ENCODE measurements at regions not wholly inside any gene's neighbourhood (a gene's known extent, or its start where the extent isn't known, plus 50 kb on each side); places are given as distances from the start of the nearest gene placed in this dataset.
"Not testable (repeated sequence)": the region's sequence is repeated elsewhere in the genome, so short reads cannot be mapped to it uniquely, and the experiment has no call there.

GRCh38 chr2:65934992-65935629 lies 499.8 kb upstream of the MEIS1 start:
- Mint-ChIP-seq H3K27me3 (ENCODE audit: low read depth) (no peaks in the 10 kb centered on the region), H3K9me3 (no peaks in the 10 kb centered on the region), H3K4me1 (ENCODE audit: low read depth) (no peaks in the 10 kb centered on the region), H3K4me3 (no peak overlapping the region), H3K27ac (no peak overlapping the region), H3K36me3 (ENCODE audit: low read depth) (no peaks in the 10 kb centered on the region)
- no peak for DNase-seq (ENCODE audit: low spot score)

- no peak overlapping the region for H3K27ac Mint-ChIP-seq
Observed at GRCh38 chr2:65932571-65932970, 500.2 kb upstream of the SPRED2 start.

GRCh38 chr2:65931056-65931455 lies 498.7 kb upstream of the SPRED2 start:
- Mint-ChIP-seq H3K27ac (no peak overlapping the region), H3K36me3 (ENCODE audit: low read depth) (no peaks in the 10 kb centered on the region), H3K27me3 (ENCODE audit: low read depth) (no peaks in the 10 kb centered on the region), H3K9me3 (no peaks in the 10 kb centered on the region), H3K4me3 (no peak overlapping the region), H3K4me1 (ENCODE audit: low read depth) (no peaks in the 10 kb centered on the region)
- DNase-seq (ENCODE audit: low spot score): no peak

More at GRCh38 chr2:65932571-65932970, 500.2 kb upstream of the SPRED2 start:
- Mint-ChIP-seq H3K9me3 (no peaks in the 10 kb centered on the region), H3K4me3 (no peak overlapping the region), H3K36me3 (ENCODE audit: low read depth) (no peaks in the 10 kb centered on the region), H3K4me1 (ENCODE audit: low read depth) (no peaks in the 10 kb centered on the region), H3K27me3 (ENCODE audit: low read depth) (no peaks in the 10 kb centered on the region)
- no peak for DNase-seq (ENCODE audit: low spot score)

GRCh38 chr2:65930259-65930658 lies 497.9 kb upstream of the SPRED2 start:
- DNase-seq (ENCODE audit: low spot score): no peak
- Mint-ChIP-seq H3K4me3 (no peak overlapping the region), H3K27me3 (ENCODE audit: low read depth) (no peaks in the 10 kb centered on the region), H3K36me3 (ENCODE audit: low read depth) (no peaks in the 10 kb centered on the region), H3K27ac (no peak overlapping the region), H3K4me1 (ENCODE audit: low read depth) (no peaks in the 10 kb centered on the region), H3K9me3 (no peaks in the 10 kb centered on the region)

GRCh38 chr2:65929664-65930063 lies 497.3 kb upstream of the SPRED2 start:
- H3K4me1 Mint-ChIP-seq (ENCODE audit: low read depth); DNase-seq (ENCODE audit: low spot score); H3K27me3 Mint-ChIP-seq (ENCODE audit: low read depth); H3K27ac Mint-ChIP-seq; H3K9me3 Mint-ChIP-seq; H3K4me3 Mint-ChIP-seq; H3K36me3 Mint-ChIP-seq (ENCODE audit: low read depth): not testable (repeated sequence)

GRCh38 chr2:65922794-65923193 lies 490.4 kb upstream of the SPRED2 start:
- Mint-ChIP-seq H3K4me3 (no peak overlapping the region), H3K9me3 (peaks cover 7% of the 10 kb centered on the region), H3K27ac (no peak overlapping the region), H3K27me3 (ENCODE audit: low read depth) (no peaks in the 10 kb centered on the region), H3K36me3 (ENCODE audit: low read depth) (no peaks in the 10 kb centered on the region), H3K4me1 (ENCODE audit: low read depth) (no peaks in the 10 kb centered on the region)
- no peak for DNase-seq (ENCODE audit: low spot score)

GRCh38 chr2:65922030-65922429 lies 489.6 kb upstream of the SPRED2 start:
- H3K27ac Mint-ChIP-seq: no peak overlapping the region
- no peaks in the 10 kb centered on the region for H3K4me1 Mint-ChIP-seq (ENCODE audit: low read depth)
- no peak for DNase-seq (ENCODE audit: low spot score)
- no peaks in the 10 kb centered on the region for H3K36me3 Mint-ChIP-seq (ENCODE audit: low read depth)
- no peak overlapping the region for H3K4me3 Mint-ChIP-seq
- no peaks in the 10 kb centered on the region for H3K27me3 Mint-ChIP-seq (ENCODE audit: low read depth)
- peaks cover 7% of the 10 kb centered on the region for H3K9me3 Mint-ChIP-seq

GRCh38 chr2:65921116-65921515 lies 488.7 kb upstream of the SPRED2 start:
- H3K4me1 Mint-ChIP-seq (ENCODE audit: low read depth): no peaks in the 10 kb centered on the region
- peaks cover 7% of the 10 kb centered on the region for H3K9me3 Mint-ChIP-seq
- H3K27me3 Mint-ChIP-seq (ENCODE audit: low read depth): no peaks in the 10 kb centered on the region
- no peak for DNase-seq (ENCODE audit: low spot score)
- H3K36me3 Mint-ChIP-seq (ENCODE audit: low read depth): no peaks in the 10 kb centered on the region
- no peak overlapping the region for H3K4me3 Mint-ChIP-seq
- no peak overlapping the region for H3K27ac Mint-ChIP-seq

GRCh38 chr2:65920659-65921058 lies 488.3 kb upstream of the SPRED2 start:
- no peak overlapping the region for H3K4me3 Mint-ChIP-seq
- peaks cover 7% of the 10 kb centered on the region for H3K9me3 Mint-ChIP-seq
- no peak overlapping the region for H3K27ac Mint-ChIP-seq
- H3K4me1 Mint-ChIP-seq (ENCODE audit: low read depth): no peaks in the 10 kb centered on the region
- no peaks in the 10 kb centered on the region for H3K36me3 Mint-ChIP-seq (ENCODE audit: low read depth)
- no peak for DNase-seq (ENCODE audit: low spot score)
- H3K27me3 Mint-ChIP-seq (ENCODE audit: low read depth): no peaks in the 10 kb centered on the region

- DNase-seq (ENCODE audit: low spot score): no peak
- Mint-ChIP-seq H3K4me3 (no peak overlapping the region), H3K36me3 (ENCODE audit: low read depth) (no peaks in the 10 kb centered on the region), H3K9me3 (peaks cover 7% of the 10 kb centered on the region), H3K27ac (no peak overlapping the region), H3K4me1 (ENCODE audit: low read depth) (no peaks in the 10 kb centered on the region), H3K27me3 (ENCODE audit: low read depth) (no peaks in the 10 kb centered on the region)
Observed at GRCh38 chr2:65919550-65920188, 487.3 kb upstream of the SPRED2 start.

- no peaks in the 10 kb centered on the region for H3K4me1 Mint-ChIP-seq (ENCODE audit: low read depth)
- peaks cover 7% of the 10 kb centered on the region for H3K9me3 Mint-ChIP-seq
- H3K27ac Mint-ChIP-seq: no peak overlapping the region
- no peaks in the 10 kb centered on the region for H3K27me3 Mint-ChIP-seq (ENCODE audit: low read depth)
- no peak overlapping the region for H3K4me3 Mint-ChIP-seq
- DNase-seq (ENCODE audit: low spot score): no peak
- H3K36me3 Mint-ChIP-seq (ENCODE audit: low read depth): no peaks in the 10 kb centered on the region
Observed at GRCh38 chr2:65918760-65919187, 486.4 kb upstream of the SPRED2 start.

- Mint-ChIP-seq H3K27me3 (ENCODE audit: low read depth) (no peaks in the 10 kb centered on the region), H3K9me3 (no peaks in the 10 kb centered on the region), H3K36me3 (ENCODE audit: low read depth) (no peaks in the 10 kb centered on the region), H3K4me1 (ENCODE audit: low read depth) (no peaks in the 10 kb centered on the region), H3K4me3 (no peak overlapping the region), H3K27ac (no peak overlapping the region)
- no peak for DNase-seq (ENCODE audit: low spot score)
Observed at GRCh38 chr2:65917986-65918385, 485.6 kb upstream of the SPRED2 start.

GRCh38 chr2:65916785-65917295 lies 484.4 kb upstream of the SPRED2 start:
- H3K27ac Mint-ChIP-seq: no peak overlapping the region
- no peak for DNase-seq (ENCODE audit: low spot score)
- H3K4me1 Mint-ChIP-seq (ENCODE audit: low read depth): no peaks in the 10 kb centered on the region
- no peak overlapping the region for H3K4me3 Mint-ChIP-seq
- no peaks in the 10 kb centered on the region for H3K36me3 Mint-ChIP-seq (ENCODE audit: low read depth)
- H3K27me3 Mint-ChIP-seq (ENCODE audit: low read depth): no peaks in the 10 kb centered on the region
- no peaks in the 10 kb centered on the region for H3K9me3 Mint-ChIP-seq

- Mint-ChIP-seq H3K4me3 (no peak overlapping the region), H3K9me3 (no peaks in the 10 kb centered on the region), H3K27me3 (ENCODE audit: low read depth) (no peaks in the 10 kb centered on the region), H3K36me3 (ENCODE audit: low read depth) (no peaks in the 10 kb centered on the region), H3K4me1 (ENCODE audit: low read depth) (no peaks in the 10 kb centered on the region), H3K27ac (no peak overlapping the region)
- no peak for DNase-seq (ENCODE audit: low spot score)
Observed at GRCh38 chr2:65916177-65916576, 483.8 kb upstream of the SPRED2 start.

GRCh38 chr2:65915273-65915672 lies 482.9 kb upstream of the SPRED2 start:
- no peak overlapping the region for H3K4me3 Mint-ChIP-seq
- no peaks in the 10 kb centered on the region for H3K4me1 Mint-ChIP-seq (ENCODE audit: low read depth)
- no peaks in the 10 kb centered on the region for H3K27me3 Mint-ChIP-seq (ENCODE audit: low read depth)
- no peak for DNase-seq (ENCODE audit: low spot score)
- H3K9me3 Mint-ChIP-seq: no peaks in the 10 kb centered on the region
- no peaks in the 10 kb centered on the region for H3K36me3 Mint-ChIP-seq (ENCODE audit: low read depth)
- H3K27ac Mint-ChIP-seq: no peak overlapping the region

Measured in T-helper 2 cell treated with Interferon-gamma antibody and Interleukin-4, amounts not matched to agents 5 μg/mL and 100 μg/mL, for 36 hours (primary cell).